IMR-90 (cell line): ENCODE measurements at regions not wholly inside any gene's neighbourhood (a gene's known extent, or its start where the extent isn't known, plus 50 kb on each side); places are given as distances from the start of the nearest gene placed in this dataset.

Experiments
- ATAC-seq: fragments of 200-7000 bp; cut with Tn5 transposase; 2 replicates; pipeline ENCODE4 v1.9.1; 2020; ENCODE audit warnings: low read depth, mild to moderate bottlenecking, moderate library complexity
- BruUV-seq: library from RNA; stranded (reverse); fragments of 400-500 nt; replicated peaks from 2 replicates; lab custom pipeline; 2021; lab: Mats Ljungman, UMichigan
- CTCF ChIA-PET: fragments of 300-600 bp; formaldehyde crosslinking; extraction: SDS; loops from one replicate; lab custom pipeline; 2021; ENCODE audit warnings: antibody characterized with exemption; lab: Yijun Ruan, JAX
- POLR2A ChIA-PET: fragments of 300-600 bp; sonication (Branson Sonifier 250); formaldehyde crosslinking; loops from one replicate; lab custom pipeline; 2022; ENCODE audit warnings: antibody characterized with exemption; ENCODE audit not compliant: unreplicated experiment; lab: Charles Lee
- DNase-seq: peaks from one replicate; pipeline ENCODE4 v3.0.0; 2013
- H2AFZ ChIP-seq: replicated peaks from 2 replicates; pipeline ENCODE3; 2013; ENCODE audit warnings: low read length, mild to moderate bottlenecking; ENCODE audit not compliant: poor library complexity
- H2AK5ac ChIP-seq: 2 replicates; pipeline ENCODE4 v1.6.1; 2013; ENCODE audit warnings: low read depth, low read length, inconsistent platforms
- H2AK9ac ChIP-seq: replicated peaks from 2 replicates; pipeline ENCODE3; 2013; ENCODE audit warnings: mild to moderate bottlenecking, low read depth, low read length, moderate library complexity; ENCODE audit not compliant: poor library complexity
- H2BK120ac ChIP-seq: 2 replicates; pipeline ENCODE4 v1.6.1; 2013; ENCODE audit warnings: low read depth, low read length, inconsistent platforms
- H2BK15ac ChIP-seq: 3 replicates; pipeline ENCODE4 v1.6.1; 2013; ENCODE audit warnings: low read depth, low read length, inconsistent platforms
- H2BK20ac ChIP-seq: 2 replicates; pipeline ENCODE4 v1.6.1; 2013; ENCODE audit warnings: low read depth, mild to moderate bottlenecking, inconsistent platforms, low read length, moderate library complexity
- H2BK5ac ChIP-seq: 2 replicates; pipeline ENCODE4 v1.6.1; 2013; ENCODE audit warnings: mild to moderate bottlenecking, low read depth, low read length, inconsistent platforms; ENCODE audit not compliant: poor library complexity, severe bottlenecking
- H3K14ac ChIP-seq: replicated peaks from 2 replicates; pipeline ENCODE4 v1.6.1; 2013; ENCODE audit warnings: low read depth, low read length, inconsistent platforms
- H3K18ac ChIP-seq: 2 replicates; pipeline ENCODE4 v1.6.1; 2013; ENCODE audit warnings: low read depth, low read length, control low read depth
- H3K23ac ChIP-seq: 2 replicates; pipeline ENCODE4 v1.6.1; 2013; ENCODE audit warnings: low read depth, low read length, inconsistent platforms
- H3K27ac ChIP-seq: 2 replicates; pipeline ENCODE4 v1.5.1; 2013; ENCODE audit warnings: mild to moderate bottlenecking, control low read depth, low read length; ENCODE audit not compliant: insufficient read depth
- H3K27me3 ChIP-seq: 2 replicates; pipeline ENCODE4 v1.6.1; 2013; ENCODE audit warnings: low read length; ENCODE audit not compliant: control insufficient read depth, insufficient read depth
- H3K36me3 ChIP-seq: 2 replicates; pipeline ENCODE4 v1.6.1; 2013; ENCODE audit warnings: low read length, mixed read lengths; ENCODE audit not compliant: control insufficient read depth, insufficient read depth
- H3K4ac ChIP-seq: 2 replicates; pipeline ENCODE4 v1.6.1; 2013; ENCODE audit warnings: low read depth, low read length, inconsistent platforms
- H3K4me1 ChIP-seq: 2 replicates; pipeline ENCODE4 v1.6.1; 2013; ENCODE audit warnings: low read length, mixed read lengths; ENCODE audit not compliant: control insufficient read depth, insufficient read depth
- H3K4me2 ChIP-seq: 2 replicates; pipeline ENCODE4 v1.6.1; 2013; ENCODE audit warnings: low read depth, mild to moderate bottlenecking, control low read depth, low read length, moderate library complexity
- H3K4me3 ChIP-seq: 2 replicates; pipeline ENCODE4 v1.5.1; 2013; ENCODE audit warnings: low read depth, mild to moderate bottlenecking, control low read depth, low read length, moderate library complexity; ENCODE audit not compliant: insufficient read depth
- H3K56ac ChIP-seq: 2 replicates; pipeline ENCODE4 v1.6.1; 2013; ENCODE audit warnings: low read length, inconsistent platforms; ENCODE audit not compliant: insufficient read depth; ENCODE audit errors: extremely low read depth
- H3K79me1 ChIP-seq, 2 experiments: 2 replicates each; pipeline ENCODE4 v1.6.1; 2013; ENCODE audit warnings: low read length in 2 of 2, inconsistent platforms in 1 of 2, low read depth in 1 of 2
- H3K9ac ChIP-seq: 2 replicates; pipeline ENCODE4 v1.6.1; 2013; ENCODE audit warnings: low read depth, low read length, control low read depth
- H3K9me1 ChIP-seq: 2 replicates; pipeline ENCODE4 v1.6.1; 2013; ENCODE audit warnings: low read length, inconsistent platforms; ENCODE audit not compliant: insufficient read depth
- H3K9me3 ChIP-seq: 2 replicates; pipeline ENCODE4 v1.6.1; 2013; ENCODE audit warnings: low read length; ENCODE audit not compliant: control insufficient read depth, insufficient read depth
- H4K20me1 ChIP-seq: 2 replicates; pipeline ENCODE4 v1.6.1; 2013; ENCODE audit warnings: low read length, inconsistent platforms; ENCODE audit not compliant: insufficient read depth
- H4K5ac ChIP-seq: 2 replicates; pipeline ENCODE4 v1.6.1; 2013; ENCODE audit warnings: mild to moderate bottlenecking, low read depth, low read length, control low read depth
- H4K8ac ChIP-seq, 2 experiments: 2 replicates each; pipeline ENCODE4 v1.6.1; 2013; ENCODE audit warnings: low read depth in 2 of 2, low read length in 2 of 2, control low read depth in 1 of 2, inconsistent platforms in 1 of 2
- H4K91ac ChIP-seq: 2 replicates; pipeline ENCODE4 v1.6.1; 2013; ENCODE audit warnings: low read depth, low read length, inconsistent platforms; ENCODE audit not compliant: insufficient read depth
- BHLHE40 ChIP-seq: fragments of 150-350 bp; IDR thresholded peaks from 2 replicates; pipeline ENCODE4 v1.6.1; 2016; ENCODE audit warnings: mild to moderate bottlenecking, low read depth, low read length
- CEBPB ChIP-seq: IDR thresholded peaks from 2 replicates; pipeline ENCODE4 v1.6.1; 2012; ENCODE audit warnings: low read depth, low read length, improper control_type of control experiment
- CHD1 ChIP-seq: IDR thresholded peaks from 2 replicates; pipeline ENCODE4 v1.6.1; 2012; ENCODE audit warnings: low read depth, low read length, improper control_type of control experiment
- CTCF ChIP-seq: conservative IDR thresholded peaks from 2 replicates; pipeline ENCODE4 v1.5.1; 2012; ENCODE audit warnings: mild to moderate bottlenecking, low read depth, low read length, improper control_type of control experiment
- ELK1 ChIP-seq: fragments of 150-350 bp; IDR thresholded peaks from 2 replicates; pipeline ENCODE4 v1.6.1; 2016; ENCODE audit warnings: low read depth, mild to moderate bottlenecking, low read length, moderate library complexity, borderline replicate concordance
- MAFK ChIP-seq: IDR thresholded peaks from 2 replicates; pipeline ENCODE4 v1.6.1; 2012; ENCODE audit warnings: low read depth, low read length, improper control_type of control experiment
- MAZ ChIP-seq: IDR thresholded peaks from 2 replicates; pipeline ENCODE4 v1.6.1; 2012; ENCODE audit warnings: low read depth, mild to moderate bottlenecking, low read length, improper control_type of control experiment, moderate library complexity, borderline replicate concordance
- MXI1 ChIP-seq: IDR thresholded peaks from 2 replicates; pipeline ENCODE4 v1.6.1; 2012; ENCODE audit warnings: low read depth, mild to moderate bottlenecking, low read length, moderate library complexity, borderline replicate concordance
- NFE2L2 ChIP-seq: fragments of 150-350 bp; IDR thresholded peaks from 2 replicates; pipeline ENCODE4 v1.6.1; 2016; ENCODE audit warnings: low read depth, mild to moderate bottlenecking, low read length
- POLR2A ChIP-seq: IDR thresholded peaks from 2 replicates; pipeline ENCODE4 v1.6.1; 2012; ENCODE audit warnings: mild to moderate bottlenecking, low read depth, low read length
- RCOR1 ChIP-seq: IDR thresholded peaks from 2 replicates; pipeline ENCODE4 v1.6.1; 2012; ENCODE audit warnings: mild to moderate bottlenecking, low read length, improper control_type of control experiment; ENCODE audit not compliant: insufficient replicate concordance
- RFX5 ChIP-seq: IDR thresholded peaks from 2 replicates; pipeline ENCODE4 v1.8.0; 2012; ENCODE audit warnings: low read depth, mild to moderate bottlenecking, low read length, moderate library complexity
- SMC3 ChIP-seq: fragments of 150-350 bp; IDR thresholded peaks from 2 replicates; pipeline ENCODE4 v1.6.1; 2016; ENCODE audit warnings: low read depth, mild to moderate bottlenecking, antibody characterized with exemption, low read length, moderate library complexity
- USF2 ChIP-seq: fragments of 150-350 bp; IDR thresholded peaks from 2 replicates; pipeline ENCODE4 v1.6.1; 2017; ENCODE audit warnings: mild to moderate bottlenecking, antibody characterized with exemption, low read length, low read depth
- WGBS, 2 experiments: methylation state at CpG; one replicate each; pipeline versions ENCODE4 v1.1.5 to v1.1.7; 2013; ENCODE audit warnings: missing lambda C conversion rate in 2 of 2; ENCODE audit not compliant: insufficient read length in 1 of 2; ENCODE audit errors: extremely low coverage in 2 of 2; 5-methylcytosine and 5-hydroxymethylcytosine counted together
- dilution Hi-C: fragments of 300-500 bp; cut with HindIII; formaldehyde crosslinking; loops from one replicate; pipeline ENCODE4 v1.14.3; 2018; ENCODE audit warnings: low sequenced_read_pairs; ENCODE audit not compliant: unreplicated experiment
- in situ Hi-C: fragments of 300-500 bp; cut with MboI; formaldehyde crosslinking; loops from 3 replicates; pipeline ENCODE4 v1.14.3; 2019; ENCODE audit warnings: low sequenced_read_pairs, inconsistent platforms, mixed read lengths
- intact Hi-C: fragments of 100-400 bp; cut with micrococcal nuclease; formaldehyde crosslinking; loops from 2 replicates; pipeline ENCODE4 v1.10.0; 2022

GRCh38 chr11:115921986-115922385, 417.8 kb upstream of the CADM1 start:
- no peak for DNase-seq
- whole genome bisulfite sequencing, 2 experiments, result no CpG with 5 or more reads among the region's 2 CpGs
- no peak overlapping the region for H2BK20ac ChIP-seq
- H3K18ac ChIP-seq, result no peak overlapping the region
- no peak overlapping the region for H3K4ac ChIP-seq
- no peaks in the 10 kb centered on the region for H3K9me1 ChIP-seq
- TF ChIP-seq BHLHE40 (no peak), NFE2L2 (no peak), MXI1 (no peak), POLR2A (no peak), CEBPB (no peak), CTCF (no peak), USF2 (no peak), MAFK (no peak), ELK1 (no peak), SMC3 (no peak), CHD1 (no peak), RCOR1 (no peak), MAZ (no peak), RFX5 (no peak)
- H3K23ac ChIP-seq, result no peak overlapping the region
- no peak overlapping the region for H2BK5ac ChIP-seq
- no peak overlapping the region for H4K91ac ChIP-seq
- no peak for ATAC-seq
- H3K4me3 ChIP-seq, result no peak overlapping the region
- H3K4me1 ChIP-seq, result peaks cover 11% of the 10 kb centered on the region; the same call in 1 of the 2 replicates
- ChIA-PET CTCF (no interaction called here), POLR2A (no interaction called here)
- no peak overlapping the region for H3K14ac ChIP-seq
- H3K56ac ChIP-seq, result no peak overlapping the region
- intact Hi-C loops, result no loop called here
- no peak overlapping the region for H2AFZ ChIP-seq
- dilution Hi-C loops, result no loop called here
- no peak overlapping the region for H2AK9ac ChIP-seq
- H3K36me3 ChIP-seq, result no peaks in the 10 kb centered on the region
- no peaks in the 10 kb centered on the region for H4K20me1 ChIP-seq
- H3K4me2 ChIP-seq, result no peak overlapping the region
- no peak overlapping the region for H2BK15ac ChIP-seq
- H3K27me3 ChIP-seq, result no peaks in the 10 kb centered on the region; the same call in 1 of the 2 replicates
- no peak overlapping the region for H3K27ac ChIP-seq
- H3K9ac ChIP-seq, result no peak overlapping the region
- in situ Hi-C loops, result no loop called here
- H2AK5ac ChIP-seq, result no peak overlapping the region
- H4K8ac ChIP-seq, result no peak overlapping the region
- BruUV-seq, result no TSS peak
- no peak overlapping the region for H4K5ac ChIP-seq
- H3K79me1 ChIP-seq, result no peaks in the 10 kb centered on the region
- no peak overlapping the region for H2BK120ac ChIP-seq
- H3K9me3 ChIP-seq, result no peaks in the 10 kb centered on the region
